ENCODE measurements at regions not wholly inside any gene's neighbourhood (a gene's known extent, or its start where the extent isn't known, plus 50 kb on each side); places are given as distances from the start of the nearest gene placed in this dataset.

- DNase-seq (ENCODE audit: low read depth, low spot score): peak; percentile 42
Measured at GRCh38 chr1:87560601-87561360, 232.1 kb downstream of the LMO4 start.

GRCh38 chr1:87563211-87563610 is 234.5 kb downstream of the LMO4 start:
- DNase-seq (ENCODE audit: low read depth, low spot score): no peak

DNA sequence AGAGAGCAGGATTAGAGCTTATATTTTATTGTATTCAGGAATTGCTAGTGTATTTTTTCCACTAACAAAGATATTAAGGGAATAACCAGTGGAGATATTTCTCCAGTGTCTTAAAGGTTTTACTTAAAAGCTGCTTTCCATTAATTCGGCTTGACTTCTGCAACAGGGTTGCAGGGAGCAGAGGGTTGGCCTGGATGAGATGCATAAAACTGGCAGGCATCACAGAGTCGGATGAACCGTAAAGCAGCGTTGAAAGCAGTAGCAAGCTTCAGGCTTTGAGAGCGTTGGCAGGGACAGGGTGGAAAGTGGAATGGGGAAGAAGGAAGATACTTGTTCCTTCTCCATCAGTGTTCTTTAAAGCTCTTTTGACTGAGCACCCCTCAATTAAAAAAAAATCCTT is 237.2 kb downstream of the LMO4 start:
- DNase-seq (ENCODE audit: low read depth, low spot score): no peak

DNA sequence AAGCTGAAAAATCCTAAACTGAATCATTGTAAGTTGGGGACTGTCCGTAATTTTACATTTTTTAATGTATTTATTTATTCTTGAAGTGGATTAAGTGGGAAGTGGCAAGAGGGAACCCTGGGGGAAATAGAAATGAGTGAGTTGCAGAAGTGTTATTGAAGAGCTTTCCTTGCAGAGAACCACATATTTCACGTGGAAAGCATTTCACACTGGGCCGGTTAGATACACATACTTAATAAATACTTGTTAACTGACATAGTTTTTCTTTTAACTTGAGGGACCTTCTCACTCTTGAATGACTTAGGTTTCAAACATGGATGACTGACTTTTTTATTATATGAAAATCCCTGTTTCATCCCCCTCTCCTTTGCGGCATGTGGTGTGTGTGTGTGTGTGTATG is 239.3 kb downstream of the LMO4 start:
- no peak for DNase-seq (ENCODE audit: low read depth, low spot score)

- no peak for DNase-seq (ENCODE audit: low read depth, low spot score)
Measured at GRCh38 chr1:87568911-87569310, 240.2 kb downstream of the LMO4 start.

- DNase-seq (ENCODE audit: low read depth, low spot score): no peak
Measured at GRCh38 chr1:87572008-87572407, 243.3 kb downstream of the LMO4 start.

- no peak for DNase-seq (ENCODE audit: low read depth, low spot score)
Measured at GRCh38 chr1:87572891-87573290, 244.2 kb downstream of the LMO4 start.

DNA sequence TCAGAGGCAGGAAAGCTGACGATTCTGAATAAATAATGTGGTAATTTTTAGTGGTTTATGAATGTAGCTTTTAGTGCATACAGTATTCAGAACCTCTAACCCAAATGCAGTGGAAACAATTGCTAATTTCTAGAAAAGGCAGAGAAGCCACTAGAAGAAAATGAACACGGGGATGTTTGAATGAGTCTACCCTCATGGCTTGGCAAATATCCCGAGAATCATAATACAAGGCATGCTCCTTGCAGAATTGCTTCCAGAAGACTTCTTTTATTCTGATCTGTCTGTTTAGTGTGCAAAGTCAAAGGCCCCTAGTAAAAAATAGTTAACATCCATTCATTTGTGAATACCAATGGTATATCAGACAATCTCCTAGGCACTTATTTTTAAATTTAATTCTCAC is 246.8 kb downstream of the LMO4 start:
- DNase-seq (ENCODE audit: low read depth, low spot score): peak; percentile 57

GRCh38 chr1:87578464-87578863 is 249.8 kb downstream of the LMO4 start:
- DNase-seq (ENCODE audit: low read depth, low spot score): no peak

- no peak for DNase-seq (ENCODE audit: low read depth, low spot score)
Measured at GRCh38 chr1:87583459-87583858, 254.8 kb downstream of the LMO4 start.

GRCh38 chr1:87584586-87584985 is 255.9 kb downstream of the LMO4 start:
- no peak for DNase-seq (ENCODE audit: low read depth, low spot score)

GRCh38 chr1:87586501-87586900 is 257.8 kb downstream of the LMO4 start:
- DNase-seq (ENCODE audit: low read depth, low spot score): no peak

- no peak for DNase-seq (ENCODE audit: low read depth, low spot score)
Measured at GRCh38 chr1:87588495-87588894, 259.8 kb downstream of the LMO4 start.

DNA sequence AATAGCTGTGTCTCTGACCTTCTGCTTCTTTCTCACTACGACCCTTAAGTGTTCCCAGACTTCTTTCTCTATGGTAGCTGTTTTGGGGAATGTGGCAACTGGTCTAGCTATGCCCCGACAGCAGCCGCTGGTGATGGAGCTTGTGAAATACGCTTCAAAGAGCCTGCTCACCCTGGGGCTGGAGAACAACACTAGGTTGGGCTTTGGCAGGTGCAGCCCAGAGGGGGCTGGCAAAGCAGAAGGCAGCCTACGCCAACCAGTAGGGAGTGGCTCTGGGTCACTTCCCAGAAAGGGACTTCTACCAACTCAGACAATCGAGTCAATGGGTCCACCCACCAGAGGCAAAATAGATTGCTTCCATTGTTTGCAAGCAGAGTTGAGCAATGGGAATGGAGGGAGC is 262.8 kb downstream of the LMO4 start:
- no peak for DNase-seq (ENCODE audit: low read depth, low spot score)

- no peak for DNase-seq (ENCODE audit: low read depth, low spot score)
Measured at GRCh38 chr1:87592156-87592555, 263.5 kb downstream of the LMO4 start.

- DNase-seq (ENCODE audit: low read depth, low spot score): peak; percentile 53
Measured at GRCh38 chr1:87594736-87595383, 266.2 kb downstream of the LMO4 start.

- no peak for DNase-seq (ENCODE audit: low read depth, low spot score)
Measured at GRCh38 chr1:87595384-87595781, 266.7 kb downstream of the LMO4 start.

GRCh38 chr1:87598429-87598828 is 269.7 kb downstream of the LMO4 start:
- DNase-seq (ENCODE audit: low read depth, low spot score): no peak

DNA sequence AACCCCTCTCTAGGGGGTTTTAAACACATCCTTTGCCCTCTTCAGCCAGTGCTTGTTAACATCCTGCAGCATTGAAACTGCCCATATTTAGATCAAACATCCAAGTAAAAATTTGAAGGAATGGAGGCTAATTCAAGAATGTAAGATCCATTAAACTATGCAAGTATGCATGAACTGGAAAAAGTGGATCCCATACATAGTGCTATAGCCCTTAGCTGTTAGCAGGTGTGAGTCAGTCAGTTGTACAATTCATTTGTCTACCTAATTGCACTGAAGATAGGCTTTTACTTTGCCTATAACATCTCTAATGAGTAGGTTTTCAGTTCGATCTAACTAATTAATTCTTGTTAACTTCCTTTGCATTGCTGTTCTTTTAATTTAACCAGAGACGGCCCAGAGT is 270.9 kb downstream of the LMO4 start:
- peak; percentile 10 for DNase-seq (ENCODE audit: low read depth, low spot score)

- peak; percentile 9 for DNase-seq (ENCODE audit: low read depth, low spot score)
Measured at GRCh38 chr1:87600055-87600850, 271.6 kb downstream of the LMO4 start.

DNA sequence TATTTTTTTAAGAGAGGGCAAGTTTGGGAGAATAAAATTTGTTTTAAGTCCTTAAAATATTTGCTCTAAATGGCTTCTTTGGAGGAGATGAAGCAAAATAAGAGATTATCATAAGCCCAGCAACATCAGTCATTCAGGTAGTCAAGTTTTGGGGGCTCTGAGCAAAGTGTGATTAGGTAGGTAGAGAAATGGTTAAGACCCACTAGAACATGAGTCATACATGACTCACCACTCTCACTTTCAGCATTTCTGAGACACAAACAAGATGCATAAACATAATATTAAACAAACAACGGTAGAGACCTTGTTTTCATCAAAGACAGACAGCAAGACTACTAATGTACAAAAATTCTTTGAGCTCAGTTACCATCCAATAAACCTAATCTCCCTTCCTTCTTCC is 272.2 kb downstream of the LMO4 start:
- peak; percentile 46 for DNase-seq (ENCODE audit: low read depth, low spot score)

- no peak for DNase-seq (ENCODE audit: low read depth, low spot score)
Measured at GRCh38 chr1:87603626-87604025, 274.9 kb downstream of the LMO4 start.

- peak; percentile 20 for DNase-seq (ENCODE audit: low read depth, low spot score)
Measured at GRCh38 chr1:87612956-87613355, 284.3 kb downstream of the LMO4 start.

All from astrocyte of the hippocampus (primary cell).